CD4-positive, alpha-beta T cell (primary cell): ENCODE measurements at regions not wholly inside any gene's neighbourhood (a gene's known extent, or its start where the extent isn't known, plus 50 kb on each side); places are given as distances from the start of the nearest gene placed in this dataset.

Experiments used
- ATAC-seq: fragments of 200-7000 bp; cut with Tn5 transposase; one replicate; pipeline ENCODE4 v1.10.0; 2022; ENCODE audit warnings: mild to moderate bottlenecking; ENCODE audit not compliant: poor library complexity
- CTCF ChIA-PET: fragments of 350-600 bp; sonication (Branson Sonifier 250); formaldehyde crosslinking; loops from one replicate; lab custom pipeline; 2021; ENCODE audit warnings: antibody characterized with exemption, inconsistent platforms; lab: Charles Lee
- POLR2A ChIA-PET: fragments of 350-600 bp; sonication (Branson Sonifier 250); formaldehyde crosslinking; loops from one replicate; lab custom pipeline; 2021; ENCODE audit warnings: antibody characterized with exemption, inconsistent platforms; lab: Charles Lee
- DNase-seq, 14 experiments: peaks; one replicate each; pipeline ENCODE4 v3.0.0-alpha.2; 2013 to 2020; ENCODE audit warnings: mixed read lengths in 2 of 14
- H3K27ac ChIP-seq, 2 donors: one replicate each; pipeline versions ENCODE4 v1.5.1 to v1.7.0; 2013; ENCODE audit warnings: low read length in 2 of 2, low read depth in 1 of 2, mild to moderate bottlenecking in 1 of 2
- H3K27me3 ChIP-seq, 2 experiments: 1 replicate in 1 of 2; 2 replicates in 1 of 2; pipeline versions ENCODE4 v1.6.1 to v1.7.0; 2013; ENCODE audit warnings: low read length in 2 of 2, control low read depth in 1 of 2, mild to moderate bottlenecking in 1 of 2, moderate library complexity in 1 of 2; ENCODE audit not compliant: insufficient read depth in 2 of 2, control insufficient read depth in 1 of 2
- H3K36me3 ChIP-seq: one replicate; pipeline ENCODE4 v1.6.1; 2013; ENCODE audit warnings: low read length, control low read depth; ENCODE audit not compliant: insufficient read depth
- H3K4me1 ChIP-seq: one replicate; pipeline ENCODE4 v1.6.1; 2013; ENCODE audit warnings: low read length, control low read depth; ENCODE audit not compliant: insufficient read depth
- H3K4me3 ChIP-seq: one replicate; pipeline ENCODE4 v1.5.1; 2013; ENCODE audit warnings: mild to moderate bottlenecking, low read length, moderate library complexity
- H3K9me3 ChIP-seq, 2 experiments: 1 replicate in 1 of 2; 2 replicates in 1 of 2; pipeline versions ENCODE4 v1.6.1 to v1.7.0; 2013; ENCODE audit warnings: low read length in 2 of 2, mild to moderate bottlenecking in 2 of 2, control low read depth in 1 of 2, moderate library complexity in 1 of 2; ENCODE audit not compliant: control insufficient read depth in 1 of 2, insufficient read depth in 1 of 2
- H3K27ac Mint-ChIP-seq: one replicate; pipeline ENCODE4 v1.8.0; 2020; ENCODE audit warnings: mixed read lengths
- H3K27me3 Mint-ChIP-seq: one replicate; pipeline ENCODE4 v1.8.0; 2021; ENCODE audit warnings: mixed read lengths
- H3K36me3 Mint-ChIP-seq: one replicate; pipeline ENCODE4 v1.8.0; 2021; ENCODE audit warnings: low read depth, mixed read lengths
- H3K4me1 Mint-ChIP-seq: one replicate; pipeline ENCODE4 v1.8.0; 2021; ENCODE audit warnings: low read depth, mixed read lengths
- H3K4me3 Mint-ChIP-seq: one replicate; pipeline ENCODE4 v1.8.0; 2020; ENCODE audit warnings: mild to moderate bottlenecking, mixed read lengths
- H3K9me3 Mint-ChIP-seq: one replicate; pipeline ENCODE4 v1.8.0; 2020; ENCODE audit warnings: mixed read lengths
- CTCF ChIP-seq: fragments of 200-600 bp; IDR thresholded peaks from one replicate; pipeline ENCODE4 v1.8.0; 2022; ENCODE audit warnings: antibody characterized with exemption, mild to moderate bottlenecking
- intact Hi-C, 2 experiments: fragments of 100-400 bp; cut with DNase I in 1 of 2; cut with micrococcal nuclease in 1 of 2; formaldehyde crosslinking; loops; one replicate each; pipeline versions ENCODE4 v1.15.1 to v1.9.0; 2023 to 2025; cut with DNase I, micrococcal nuclease

DNA sequence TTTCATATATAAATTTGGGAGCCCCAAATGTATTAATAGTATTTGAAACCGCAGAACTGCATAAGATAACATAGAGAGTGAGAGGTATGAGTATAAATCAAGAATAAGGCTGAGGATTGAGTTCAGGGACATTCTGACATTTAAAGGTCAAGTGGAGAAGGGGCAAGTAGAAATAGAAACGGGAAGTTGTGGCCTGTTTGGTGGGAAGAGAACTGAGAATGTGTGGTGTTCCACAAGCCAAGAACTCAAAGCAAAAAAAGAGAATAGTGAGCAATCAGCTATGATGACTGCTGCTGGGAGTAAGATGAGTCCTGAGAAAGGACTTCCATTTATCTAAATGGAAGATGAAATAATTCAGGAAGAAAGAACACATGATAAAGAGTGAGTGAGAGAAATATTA is 418.4 kb downstream of the CD109 start:
- intact Hi-C loops, result no loop called here
- Histone ChIP-seq H3K27ac (no peak overlapping the region), H3K36me3 (no peaks in the 10 kb centered on the region), H3K4me3 (no peak overlapping the region), H3K9me3 (no peaks in the 10 kb centered on the region), H3K27me3 (no peaks in the 10 kb centered on the region), H3K4me1 (no peaks in the 10 kb centered on the region)
- Mint-ChIP-seq H3K9me3 (peaks cover 5% of the 10 kb centered on the region), H3K27ac (no peak overlapping the region), H3K4me1 (no peaks in the 10 kb centered on the region), H3K4me3 (no peak overlapping the region), H3K36me3 (no peaks in the 10 kb centered on the region), H3K27me3 (no peaks in the 10 kb centered on the region)
- no peak for TF ChIP-seq CTCF
- DNase-seq, result no peak
- no peak for ATAC-seq
- ChIA-PET POLR2A (no interaction called here), CTCF (no interaction called here)

GRCh38 chr6:74113901-74114300 is 417.9 kb downstream of the CD109 start:
- Histone ChIP-seq H3K4me1 (no peaks in the 10 kb centered on the region), H3K4me3 (no peak overlapping the region), H3K27ac (no peak overlapping the region), H3K36me3 (no peaks in the 10 kb centered on the region), H3K9me3 (no peaks in the 10 kb centered on the region), H3K27me3 (no peaks in the 10 kb centered on the region)
- no peak for DNase-seq
- Mint-ChIP-seq H3K27me3 (no peaks in the 10 kb centered on the region), H3K9me3 (peaks cover 5% of the 10 kb centered on the region), H3K36me3 (no peaks in the 10 kb centered on the region), H3K27ac (no peak overlapping the region), H3K4me3 (no peak overlapping the region), H3K4me1 (no peaks in the 10 kb centered on the region)
- POLR2A ChIA-PET, result no interaction called here
- no peak for TF ChIP-seq CTCF
- no peak for ATAC-seq
- CTCF ChIA-PET, result no interaction called here
- intact Hi-C loops, result no loop called here

- Histone ChIP-seq H3K4me3 (no peak overlapping the region), H3K9me3 (no peaks in the 10 kb centered on the region), H3K36me3 (no peaks in the 10 kb centered on the region), H3K4me1 (no peaks in the 10 kb centered on the region), H3K27ac (no peak overlapping the region), H3K27me3 (no peaks in the 10 kb centered on the region)
- H3K27me3 Mint-ChIP-seq, result no peaks in the 10 kb centered on the region
- peaks cover 2% of the 10 kb centered on the region for H3K9me3 Mint-ChIP-seq
- ChIA-PET POLR2A (no interaction called here), CTCF (no interaction called here)
- H3K27ac Mint-ChIP-seq, result no peak overlapping the region
- DNase-seq (no peak), ATAC-seq (no peak)
- H3K4me1 Mint-ChIP-seq, result no peaks in the 10 kb centered on the region
- no peak for TF ChIP-seq CTCF
- no peak overlapping the region for H3K4me3 Mint-ChIP-seq
- no peaks in the 10 kb centered on the region for H3K36me3 Mint-ChIP-seq
- intact Hi-C loops, result no loop called here
These were observed 407.4 kb downstream of the CD109 start for GRCh38 chr6:74103417-74103816.
